HG03457 (cell line): ENCODE measurements at regions not wholly inside any gene's neighbourhood (a gene's known extent, or its start where the extent isn't known, plus 50 kb on each side); places are given as distances from the start of the nearest gene placed in this dataset.

Experiments used
- ATAC-seq: cut with Tn5 transposase; IDR thresholded peaks from one replicate; pipeline ENCODE4 v1.9.1; 2021; ENCODE audit warnings: moderate number of reproducible peaks; ENCODE audit not compliant: unreplicated experiment

GRCh38 chr14:42687421-42687820 is 1080.7 kb downstream of the LRFN5 start:
- no peak for ATAC-seq

GRCh38 chr14:42683707-42684106 is 1077.0 kb downstream of the LRFN5 start:
- no peak for ATAC-seq

GRCh38 chr14:42676636-42677035 is 1070.0 kb downstream of the LRFN5 start:
- ATAC-seq, result no peak

GRCh38 chr14:42673963-42674362 is 1067.3 kb downstream of the LRFN5 start:
- no peak for ATAC-seq

- ATAC-seq, result no peak
These were observed 1065.0 kb downstream of the LRFN5 start for GRCh38 chr14:42671636-42672035.

GRCh38 chr14:42665083-42665482 is 1058.4 kb downstream of the LRFN5 start:
- no peak for ATAC-seq

- ATAC-seq, result no peak
These were observed 1057.5 kb downstream of the LRFN5 start for GRCh38 chr14:42664190-42664589.

GRCh38 chr14:42654707-42655106 is 1048.0 kb downstream of the LRFN5 start:
- ATAC-seq, result no peak

- ATAC-seq, result no peak
These were observed 1036.1 kb downstream of the LRFN5 start for GRCh38 chr14:42642787-42643186.

- ATAC-seq, result no peak
These were observed 1026.9 kb downstream of the LRFN5 start for GRCh38 chr14:42633504-42634095.

- ATAC-seq, result no peak
These were observed 1022.9 kb downstream of the LRFN5 start for GRCh38 chr14:42629553-42629952.

- no peak for ATAC-seq
These were observed 1021.9 kb downstream of the LRFN5 start for GRCh38 chr14:42628602-42629001.

- no peak for ATAC-seq
These were observed 1020.3 kb downstream of the LRFN5 start for GRCh38 chr14:42626986-42627385.

GRCh38 chr14:42624980-42625761 is 1018.5 kb downstream of the LRFN5 start:
- no peak for ATAC-seq

- ATAC-seq, result no peak
These were observed 1010.3 kb downstream of the LRFN5 start for GRCh38 chr14:42617005-42617404.

- no peak for ATAC-seq
These were observed 1000.2 kb downstream of the LRFN5 start for GRCh38 chr14:42606839-42607238.

GRCh38 chr14:42602336-42602845 is 995.7 kb downstream of the LRFN5 start:
- ATAC-seq, result no peak

- no peak for ATAC-seq
These were observed 965.4 kb downstream of the LRFN5 start for GRCh38 chr14:42572032-42572431.

GRCh38 chr14:42569227-42569626 is 962.6 kb downstream of the LRFN5 start:
- ATAC-seq, result no peak

- no peak for ATAC-seq
These were observed 958.9 kb downstream of the LRFN5 start for GRCh38 chr14:42565556-42565955.

GRCh38 chr14:42563313-42563712 is 956.6 kb downstream of the LRFN5 start:
- no peak for ATAC-seq

- ATAC-seq, result no peak
These were observed 949.9 kb downstream of the LRFN5 start for GRCh38 chr14:42556551-42556950.
